Cardiac septum (tissue), 1 donor: ENCODE measurements at regions not wholly inside any gene's neighbourhood (a gene's known extent, or its start where the extent isn't known, plus 50 kb on each side); places are given as distances from the start of the nearest gene placed in this dataset.

Experiments
- DNase-seq: peaks from one replicate; pipeline ENCODE4 v3.0.0-alpha.2; 2020; ENCODE audit warnings: low spot score
- intact Hi-C: fragments of 100-400 bp; cut with DNase I; formaldehyde crosslinking; loops from one replicate; pipeline ENCODE4 v1.14.0; 2022
- donor health status: DM: no; HTN: no; CAD: no.

GRCh38 chr6:99219788-99220187 is 129.7 kb downstream of the FAXC start:
- intact Hi-C loops, result no loop called here
- DNase-seq, result no peak

DNA sequence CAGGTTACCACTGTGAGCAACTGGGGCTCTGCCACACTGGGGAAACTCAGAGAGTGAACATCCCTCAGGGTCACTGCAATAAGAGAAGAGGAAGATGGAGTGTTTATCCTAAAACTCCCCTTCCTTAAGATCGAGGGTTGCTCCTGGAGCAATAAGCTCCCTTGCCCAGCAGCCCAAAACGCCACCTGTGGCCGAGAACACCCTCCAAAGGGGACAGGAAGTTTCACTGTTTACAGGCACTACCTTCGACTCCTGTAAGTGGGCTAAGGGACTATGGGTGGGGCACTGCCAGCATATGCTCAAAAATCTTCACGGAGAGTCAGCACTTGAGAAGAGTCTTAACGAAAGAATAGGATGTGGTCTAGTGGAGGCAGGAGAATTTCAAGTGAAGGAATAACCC is 132.5 kb downstream of the FAXC start:
- intact Hi-C loops, result no loop called here
- no peak for DNase-seq

GRCh38 chr6:99195986-99196655 is 153.4 kb downstream of the FAXC start:
- DNase-seq, result no peak
- intact Hi-C loops, result no loop called here

DNA sequence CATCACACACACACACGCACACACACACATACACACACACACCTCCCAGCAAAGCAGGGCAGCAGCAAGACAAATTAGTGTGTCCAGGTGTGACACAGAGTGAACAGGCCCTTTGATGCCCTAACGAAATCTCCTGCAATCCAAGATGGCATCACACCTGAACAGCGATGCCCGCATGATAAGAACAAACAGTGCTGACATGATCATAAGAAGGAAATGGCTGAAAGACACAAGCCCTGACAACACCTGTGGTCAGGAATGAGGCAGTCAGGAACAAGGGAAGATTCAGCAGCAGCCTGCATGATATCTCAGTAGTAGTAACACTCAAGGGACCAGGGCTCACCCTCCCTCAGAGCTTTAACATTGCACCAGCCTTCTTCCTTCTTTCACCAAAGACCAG is 156.9 kb downstream of the FAXC start:
- DNase-seq, result no peak
- intact Hi-C loops, result no loop called here

DNA sequence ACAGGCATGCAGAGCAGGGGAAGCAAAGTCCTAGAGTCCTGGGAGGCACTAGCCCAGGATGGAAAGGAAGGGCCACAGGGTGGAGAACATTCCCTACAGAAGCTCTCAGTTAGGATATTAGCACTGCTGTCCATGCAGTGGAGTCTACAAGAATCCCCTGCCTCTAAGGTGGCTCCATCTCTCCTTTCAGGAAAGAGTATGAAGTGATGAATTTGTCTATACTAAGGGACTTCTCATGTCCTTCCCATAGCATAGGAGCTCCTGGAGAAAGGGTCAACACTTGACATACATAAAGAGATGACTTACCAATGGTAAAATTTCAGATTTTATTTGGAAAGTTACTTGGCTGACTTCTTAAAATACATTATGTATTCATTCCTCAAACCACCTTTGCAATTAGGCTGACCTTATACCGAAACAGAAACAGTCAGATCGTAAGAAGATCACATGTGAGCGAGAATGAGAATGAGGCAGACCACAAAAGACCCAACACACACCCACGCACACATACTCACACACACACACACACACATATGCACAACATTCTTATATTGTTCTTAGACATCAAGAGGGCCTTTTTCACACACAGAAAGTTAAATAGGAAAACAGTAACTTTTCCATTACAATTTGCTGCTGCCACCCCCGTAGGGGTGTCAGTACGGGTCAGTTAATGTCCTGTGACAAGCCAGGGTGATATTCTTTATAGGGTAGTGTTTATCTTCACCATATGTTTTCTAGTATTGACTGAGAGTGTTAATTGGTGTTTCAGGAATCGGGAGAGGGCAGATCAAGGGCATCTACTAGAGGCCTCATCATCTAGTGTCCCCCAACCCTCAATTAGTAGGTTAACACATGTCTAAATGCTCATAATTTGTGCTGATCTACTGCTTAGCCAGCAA is 159.4 kb downstream of the FAXC start:
- intact Hi-C loops, result no loop called here

DNA sequence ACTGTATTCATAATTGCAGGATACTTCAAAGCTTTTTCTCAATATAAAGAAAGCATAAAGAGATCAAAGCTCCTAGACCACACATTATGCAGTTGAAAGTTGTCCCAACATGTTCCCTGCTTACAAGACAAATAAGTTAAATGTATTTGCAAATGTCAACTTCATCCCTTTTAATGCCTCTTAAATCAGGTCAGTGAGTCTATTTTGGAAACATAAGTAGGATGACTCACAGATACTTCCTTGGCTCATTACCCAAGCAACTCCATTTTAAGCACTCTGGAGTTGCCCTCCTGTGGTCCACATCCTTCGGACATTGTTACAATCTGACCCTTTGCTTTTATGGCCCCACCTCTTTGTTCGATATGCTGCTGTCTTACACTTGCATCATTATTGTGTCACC is 162.0 kb downstream of the FAXC start:
- intact Hi-C loops, result no loop called here

More for the DNA sequence above, 159.4 kb downstream of the FAXC start:
- no peak for DNase-seq

GRCh38 chr6:99186417-99186816 is 163.1 kb downstream of the FAXC start:
- DNase-seq, result no peak
- intact Hi-C loops, result no loop called here

More for the DNA sequence above, 162.0 kb downstream of the FAXC start:
- DNase-seq, result no peak

DNA sequence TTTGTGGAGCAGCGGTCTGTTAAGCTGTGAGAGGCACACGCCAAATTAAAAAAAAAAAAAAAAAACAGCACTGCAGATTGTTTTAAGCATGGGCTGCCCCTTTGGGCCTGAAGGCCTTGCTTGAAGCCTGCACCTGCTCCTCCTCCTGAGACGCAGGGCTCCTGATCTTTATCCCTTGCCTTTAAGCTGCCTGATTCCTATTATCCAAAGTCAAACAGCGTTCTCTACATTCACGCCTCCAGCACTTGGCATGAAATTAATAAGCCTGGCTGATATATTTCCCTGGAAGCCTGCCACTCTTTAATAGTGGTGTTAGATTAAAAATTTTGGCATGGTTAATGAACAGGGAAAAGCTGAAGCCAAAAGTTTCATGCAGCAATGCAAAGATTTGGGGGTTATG is 163.9 kb downstream of the FAXC start:
- DNase-seq, result no peak
- intact Hi-C loops, result no loop called here

- intact Hi-C loops, result no loop called here
These were observed 164.8 kb downstream of the FAXC start for GRCh38 chr6:99184696-99185095.

GRCh38 chr6:99183066-99183465 is 166.4 kb downstream of the FAXC start:
- DNase-seq, result no peak
- intact Hi-C loops, result no loop called here

More at GRCh38 chr6:99184696-99185095, 164.8 kb downstream of the FAXC start:
- no peak for DNase-seq

DNA sequence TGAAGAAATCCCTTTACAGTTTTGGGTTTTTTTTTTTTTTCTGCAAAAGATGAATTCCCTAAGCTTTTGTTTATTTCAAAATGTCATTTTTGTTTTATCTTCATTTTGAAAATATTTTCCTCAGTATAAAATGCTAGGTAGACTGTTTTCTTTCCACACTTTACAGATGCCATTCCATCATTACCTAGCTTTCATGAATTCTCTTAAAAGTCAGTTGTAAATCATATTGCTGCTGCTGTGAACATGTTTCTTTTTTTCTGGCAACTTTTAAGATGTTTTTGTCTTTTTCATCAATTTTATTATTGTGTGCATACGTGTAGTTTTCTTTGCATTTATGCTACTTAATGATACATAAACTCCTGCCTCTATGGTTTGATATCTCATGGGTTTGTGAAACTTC is 168.3 kb downstream of the FAXC start:
- DNase-seq, result no peak
- intact Hi-C loops, result no loop called here

- intact Hi-C loops, result no loop called here
- no peak for DNase-seq
These were observed 171.3 kb downstream of the FAXC start for GRCh38 chr6:99178168-99178567.

- DNase-seq, result no peak
- intact Hi-C loops, result no loop called here
These were observed 171.7 kb downstream of the FAXC start for GRCh38 chr6:99177736-99178135.

- intact Hi-C loops, result no loop called here
- DNase-seq, result no peak
These were observed 183.6 kb downstream of the FAXC start for GRCh38 chr6:99165838-99166237.

DNA sequence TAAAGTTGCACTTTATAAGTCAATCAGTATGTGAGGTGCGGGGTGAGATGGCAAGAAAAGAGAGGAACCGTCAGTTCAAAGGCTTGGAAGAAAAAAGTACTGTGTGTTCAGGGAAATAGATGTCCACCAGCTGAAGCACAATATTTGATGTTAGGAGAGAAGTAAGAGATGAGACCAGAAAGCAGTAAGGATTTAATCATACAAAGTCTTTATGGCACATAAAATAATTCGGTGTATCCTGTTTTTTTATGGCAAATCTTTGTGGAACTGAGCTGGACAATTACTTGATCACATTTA is 197.2 kb downstream of the FAXC start:
- DNase-seq, result no peak
- intact Hi-C loops, result loop anchor here (5.0 kb wide), 1 partner anchor 90 kb away; no protein-coding TSS in a partner anchor

DNA sequence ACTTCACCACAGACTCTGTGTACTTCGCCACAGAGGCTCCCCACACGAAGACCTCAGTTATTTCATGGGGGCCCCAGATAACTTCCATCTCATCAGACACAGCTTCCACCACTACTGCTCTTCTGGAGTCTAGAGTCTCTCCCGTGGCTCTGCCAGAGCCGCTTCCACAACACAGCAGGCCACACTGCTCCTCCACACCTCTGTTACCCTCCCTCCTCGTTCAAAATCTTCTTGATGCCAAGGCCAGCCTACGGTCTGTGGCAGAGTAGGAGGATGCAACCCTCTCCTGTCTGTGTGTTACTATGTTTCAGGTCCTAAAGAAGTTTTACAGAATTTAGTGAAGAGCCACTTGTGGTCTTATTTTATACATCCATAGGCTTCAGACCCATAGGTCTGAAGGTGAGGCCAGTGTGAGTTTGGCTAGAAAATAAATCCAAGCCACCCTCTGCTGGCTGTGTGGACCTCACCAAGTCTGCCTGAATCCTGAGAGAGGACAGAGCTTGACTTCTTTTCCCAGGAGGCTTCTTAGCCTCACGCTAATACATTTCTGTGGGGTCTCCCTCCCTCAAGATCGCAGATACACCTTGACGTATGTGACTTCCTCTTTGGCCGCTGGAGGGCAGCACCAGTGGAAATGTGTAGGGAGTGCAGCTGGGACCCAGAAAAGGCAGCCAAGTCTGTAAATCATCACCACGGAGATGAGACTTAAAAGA is 197.7 kb downstream of the FAXC start:
- DNase-seq, result no peak
- intact Hi-C loops, result loop anchor here (5.0 kb wide), 1 partner anchor 91 kb away; no protein-coding TSS in a partner anchor

GRCh38 chr6:99148761-99149160 is 200.7 kb downstream of the FAXC start:
- intact Hi-C loops, result no loop called here

DNA sequence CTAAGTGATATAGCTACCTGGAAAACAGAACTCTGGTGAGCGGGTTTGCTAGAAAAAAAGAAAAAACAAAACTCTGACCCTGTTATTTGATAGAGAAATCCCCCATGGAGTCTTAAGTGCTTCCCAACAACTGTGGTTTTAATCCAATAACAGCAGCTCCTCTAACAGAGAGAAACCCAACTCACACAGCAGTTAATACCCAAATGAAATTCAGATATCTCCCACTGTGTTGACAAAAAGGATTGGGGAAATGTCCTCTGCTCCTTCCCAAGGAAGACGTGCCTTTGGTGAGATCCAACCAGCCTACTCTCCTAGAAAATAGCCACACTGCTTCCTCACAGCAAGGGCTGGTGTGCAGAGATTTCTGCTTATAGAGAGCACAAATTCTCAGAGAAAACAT is 200.4 kb upstream of the FBXL4 start:
- DNase-seq, result no peak
- intact Hi-C loops, result no loop called here

More at GRCh38 chr6:99148761-99149160, 200.7 kb downstream of the FAXC start:
- no peak for DNase-seq

DNA sequence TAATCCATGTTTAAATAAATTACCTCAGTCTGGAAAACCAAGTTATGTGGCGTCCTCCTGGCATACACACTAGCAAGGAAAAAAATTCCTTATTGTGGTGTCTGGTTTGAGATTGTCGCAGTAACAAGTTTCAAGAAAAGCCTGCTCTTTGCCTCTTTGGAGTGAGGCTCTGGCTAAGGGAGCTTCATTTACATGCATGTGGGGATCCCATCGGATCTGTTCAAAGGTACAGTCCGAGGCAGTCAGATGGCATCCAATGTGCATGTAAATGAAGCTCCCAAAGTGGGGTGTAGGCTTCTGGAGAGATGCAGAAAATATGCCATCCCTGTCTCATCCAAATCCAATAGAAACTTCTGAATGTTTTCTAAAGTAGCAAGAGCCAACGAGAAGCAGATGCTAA is 199.5 kb upstream of the FBXL4 start:
- DNase-seq, result no peak
- intact Hi-C loops, result no loop called here

DNA sequence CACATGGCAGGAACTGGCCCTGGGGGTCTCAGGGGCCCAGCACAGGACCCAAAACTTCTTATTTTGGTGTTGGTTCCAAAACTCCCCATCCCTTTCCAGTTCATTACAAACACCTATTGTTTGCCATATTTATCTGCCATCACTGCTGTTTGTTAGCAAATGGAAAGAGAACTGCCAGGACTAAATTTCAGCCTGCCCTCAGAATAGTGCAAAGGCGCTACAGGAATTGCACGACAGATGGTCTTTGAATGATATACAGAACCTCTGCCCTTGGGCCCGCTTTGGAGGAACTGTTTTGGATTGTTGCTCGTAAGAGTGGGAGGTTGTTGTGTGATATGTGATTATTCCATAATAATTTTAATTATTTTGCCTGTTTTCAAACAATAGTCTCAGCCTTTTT is 199.0 kb upstream of the FBXL4 start:
- DNase-seq, result no peak
- intact Hi-C loops, result no loop called here
